ENCODE measurements at regions not wholly inside any gene's neighbourhood (a gene's known extent, or its start where the extent isn't known, plus 50 kb on each side); places are given as distances from the start of the nearest gene placed in this dataset.
"Not testable (repeated sequence)": the region's sequence is repeated elsewhere in the genome, so short reads cannot be mapped to it uniquely, and the experiment has no call there.

- DNase-seq: peak; percentile 77
Measured at GRCh38 chr12:124131659-124132058, 158.6 kb downstream of the ZNF664 start.

GRCh38 chr12:124132530-124132929 is 159.5 kb downstream of the ZNF664 start:
- DNase-seq: no peak

- DNase-seq: no peak
Measured at GRCh38 chr12:124136796-124137195, 158.1 kb upstream of the RFLNA start.

GRCh38 chr12:124140944-124141486 is 153.9 kb upstream of the RFLNA start:
- DNase-seq: no peak

- DNase-seq: not testable (repeated sequence)
Measured at GRCh38 chr12:124141611-124142010, 153.3 kb upstream of the RFLNA start.

GRCh38 chr12:124142395-124143035 is 152.4 kb upstream of the RFLNA start:
- DNase-seq: no peak

GRCh38 chr12:124143726-124144125 is 151.2 kb upstream of the RFLNA start:
- DNase-seq: no peak

- no peak for DNase-seq
Measured at GRCh38 chr12:124144531-124145194, 150.2 kb upstream of the RFLNA start.

GRCh38 chr12:124147027-124147426 is 147.9 kb upstream of the RFLNA start:
- no peak for DNase-seq

GRCh38 chr12:124147575-124147974 is 147.3 kb upstream of the RFLNA start:
- DNase-seq: no peak

GRCh38 chr12:124148481-124149273 is 146.2 kb upstream of the RFLNA start:
- no peak for DNase-seq

GRCh38 chr12:124149287-124149686 is 145.6 kb upstream of the RFLNA start:
- no peak for DNase-seq

- no peak for DNase-seq
Measured at GRCh38 chr12:124150168-124150567, 144.7 kb upstream of the RFLNA start.

GRCh38 chr12:124151583-124151982 is 143.3 kb upstream of the RFLNA start:
- no peak for DNase-seq

GRCh38 chr12:124152731-124153130 is 142.2 kb upstream of the RFLNA start:
- DNase-seq: no peak

- DNase-seq: no peak
Measured at GRCh38 chr12:124153392-124153791, 141.5 kb upstream of the RFLNA start.

- DNase-seq: no peak
Measured at GRCh38 chr12:124157406-124157805, 137.5 kb upstream of the RFLNA start.

- peak; percentile 83 for DNase-seq
Measured at GRCh38 chr12:124159655-124160054, 135.2 kb upstream of the RFLNA start.

- DNase-seq: peak; percentile 64
Measured at GRCh38 chr12:124160097-124160756, 134.7 kb upstream of the RFLNA start.

- DNase-seq: not testable (repeated sequence)
Measured at GRCh38 chr12:124161402-124161801, 133.5 kb upstream of the RFLNA start.

- no peak for DNase-seq
Measured at GRCh38 chr12:124162151-124163110, 132.5 kb upstream of the RFLNA start.

GRCh38 chr12:124165695-124166094 is 129.2 kb upstream of the RFLNA start:
- no peak for DNase-seq
